Cortex of kidney (tissue), 1 donor: ENCODE measurements at regions not wholly inside any gene's neighbourhood (a gene's known extent, or its start where the extent isn't known, plus 50 kb on each side); places are given as distances from the start of the nearest gene placed in this dataset.
"Not testable (repeated sequence)": the region's sequence is repeated elsewhere in the genome, so short reads cannot be mapped to it uniquely, and the experiment has no call there.

Source experiments
- DNase-seq: peaks from one replicate; lab custom pipeline; 2025; lab: John Stamatoyannopoulos, UW

GRCh38 chr3:174336784-174337183, 522.4 kb upstream of the NAALADL2 start:
- no peak for DNase-seq

- no peak for DNase-seq
Measured at GRCh38 chr3:174337227-174337626, 521.9 kb upstream of the NAALADL2 start.

GRCh38 chr3:174340624-174341587, 518.2 kb upstream of the NAALADL2 start:
- no peak for DNase-seq

GRCh38 chr3:174342171-174342570, 517.0 kb upstream of the NAALADL2 start:
- DNase-seq: no peak

DNA sequence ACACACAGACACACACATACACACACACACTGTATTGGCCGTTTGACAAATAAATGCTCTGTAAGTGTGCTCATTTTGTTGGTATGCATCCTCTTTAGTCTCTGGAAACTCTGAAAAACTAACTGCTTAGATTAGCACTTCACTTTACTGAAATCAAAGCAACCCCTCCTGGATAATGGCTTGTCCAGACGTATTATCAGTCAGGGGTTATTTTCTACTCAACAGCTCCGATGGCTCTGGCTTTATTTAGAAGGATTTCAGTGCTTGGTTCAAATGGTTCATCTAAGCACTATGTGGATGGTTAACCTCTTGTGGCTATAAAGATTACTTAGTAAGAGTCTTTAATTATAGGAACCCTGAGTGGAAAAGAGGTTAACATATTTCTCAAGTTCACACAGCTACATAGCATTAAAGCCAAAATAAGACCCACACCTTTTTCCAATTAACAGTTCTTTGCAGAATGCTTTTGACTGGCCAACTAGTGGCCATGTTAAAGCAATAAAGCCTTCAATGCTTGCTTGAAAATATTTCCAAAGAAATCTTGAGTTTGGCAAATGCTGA, 516.1 kb upstream of the NAALADL2 start:
- no peak for DNase-seq

DNA sequence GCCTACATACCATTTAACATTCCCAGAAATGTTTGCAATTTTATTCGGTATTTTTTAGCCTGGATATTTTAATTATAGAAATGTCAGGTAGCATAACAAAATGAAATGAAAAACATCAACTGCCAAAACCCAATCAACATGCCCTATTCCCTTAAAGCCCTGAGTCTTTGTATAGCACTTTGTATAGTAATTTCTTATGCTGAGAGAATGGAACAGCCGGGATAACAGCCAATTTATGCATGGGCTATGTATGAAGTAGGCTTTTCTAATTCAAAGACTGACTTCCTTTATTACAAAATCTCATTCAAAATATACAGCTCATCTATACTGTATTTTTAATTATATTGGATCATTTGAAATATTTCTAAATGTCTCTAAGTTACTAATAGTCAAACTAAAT, 513.0 kb upstream of the NAALADL2 start:
- DNase-seq: no peak

- DNase-seq: no peak
Measured at GRCh38 chr3:174346571-174346970, 512.6 kb upstream of the NAALADL2 start.

DNA sequence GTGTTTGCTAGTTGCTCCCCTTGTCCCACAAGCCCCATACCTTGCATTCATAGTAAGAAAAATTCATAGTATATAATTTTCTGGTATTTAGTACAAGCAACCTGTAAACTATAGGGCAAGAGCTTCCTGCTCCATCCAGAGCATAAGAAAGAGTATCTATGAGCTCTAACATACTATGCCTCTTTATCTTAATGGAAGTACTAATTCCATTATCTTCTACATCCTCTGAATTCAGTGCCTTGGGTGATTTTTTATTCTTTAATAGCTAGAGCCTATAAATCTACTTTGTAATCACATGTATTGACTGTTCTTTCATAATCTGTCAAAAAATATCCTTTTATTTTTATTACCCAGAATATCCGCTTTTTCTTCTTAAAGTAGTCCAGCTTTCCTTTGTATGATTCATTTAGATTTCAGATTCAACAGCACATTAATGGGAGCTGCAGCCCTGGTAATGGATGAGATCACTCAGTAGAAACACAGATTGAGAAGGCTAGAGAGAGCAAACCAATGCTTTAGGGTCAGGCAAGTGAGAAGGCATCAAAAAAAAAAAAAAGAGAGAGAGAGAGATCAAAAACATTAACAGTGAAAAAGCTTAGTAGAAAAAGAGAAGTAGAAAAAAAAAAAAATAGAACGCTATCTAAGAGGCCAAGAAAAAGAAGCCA, 511.5 kb upstream of the NAALADL2 start:
- no peak for DNase-seq

DNA sequence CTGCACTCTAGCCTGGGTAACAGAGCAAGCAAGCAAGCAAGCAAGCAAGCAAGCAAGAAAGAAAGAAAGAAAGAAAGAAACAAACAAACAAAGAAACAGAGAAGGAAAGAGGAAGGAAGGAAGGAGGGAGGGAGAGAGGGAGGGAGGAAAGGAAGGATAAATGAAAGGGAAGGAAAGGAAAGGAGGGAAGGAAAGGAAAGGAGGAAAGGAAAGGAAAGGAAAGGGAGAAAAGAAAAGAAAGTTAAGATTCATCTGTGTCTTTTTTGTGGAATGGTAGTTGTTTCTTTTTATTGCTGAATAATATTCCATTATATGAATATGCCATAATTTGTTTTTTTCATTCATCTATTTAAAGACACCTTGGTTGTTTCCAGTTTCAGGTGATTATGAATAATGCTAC, 506.9 kb upstream of the NAALADL2 start:
- no peak for DNase-seq

DNA sequence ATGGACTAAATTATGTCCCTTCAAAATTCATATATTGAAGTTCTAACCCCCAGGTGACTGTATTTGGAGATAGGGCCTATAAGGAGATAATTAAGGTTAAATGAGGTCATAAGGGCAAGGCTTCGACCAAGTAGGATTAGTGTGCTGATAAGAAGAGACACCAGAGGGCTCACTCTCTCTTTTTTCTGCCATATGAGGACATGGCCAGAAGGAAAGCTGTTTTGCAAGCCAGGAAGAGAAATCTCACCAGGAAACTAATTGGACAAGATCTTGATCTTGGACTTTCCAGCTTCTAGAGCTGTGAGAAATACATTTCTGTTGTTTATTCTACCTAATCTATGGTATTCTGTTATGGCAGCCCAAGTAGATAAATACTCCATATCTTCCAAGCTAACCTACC, 503.6 kb upstream of the NAALADL2 start:
- DNase-seq: no peak

GRCh38 chr3:174356596-174356995, 502.5 kb upstream of the NAALADL2 start:
- no peak for DNase-seq

GRCh38 chr3:174358252-174358651, 500.9 kb upstream of the NAALADL2 start:
- DNase-seq: no peak

- no peak for DNase-seq
Measured at GRCh38 chr3:174362556-174362955, 496.6 kb upstream of the NAALADL2 start.

DNA sequence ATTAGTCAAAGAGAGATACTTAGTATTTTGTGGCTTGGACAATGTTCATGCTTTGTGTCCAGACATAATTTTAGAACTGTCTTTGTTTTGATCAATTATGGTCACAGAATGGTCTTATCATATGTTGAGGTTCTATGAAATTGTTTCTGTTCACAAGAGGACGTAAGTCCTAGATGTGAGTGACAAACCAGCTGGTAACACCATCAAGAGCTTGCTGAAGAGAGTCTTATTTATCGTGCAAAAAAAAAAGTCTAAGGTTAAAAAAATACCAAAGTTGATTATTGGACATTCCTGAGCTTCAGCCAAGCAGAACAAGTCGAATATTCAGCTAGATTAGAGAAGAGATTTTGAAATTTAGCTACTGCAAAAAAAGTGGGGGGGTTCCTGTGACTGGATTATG, 495.9 kb upstream of the NAALADL2 start:
- DNase-seq: no peak

DNA sequence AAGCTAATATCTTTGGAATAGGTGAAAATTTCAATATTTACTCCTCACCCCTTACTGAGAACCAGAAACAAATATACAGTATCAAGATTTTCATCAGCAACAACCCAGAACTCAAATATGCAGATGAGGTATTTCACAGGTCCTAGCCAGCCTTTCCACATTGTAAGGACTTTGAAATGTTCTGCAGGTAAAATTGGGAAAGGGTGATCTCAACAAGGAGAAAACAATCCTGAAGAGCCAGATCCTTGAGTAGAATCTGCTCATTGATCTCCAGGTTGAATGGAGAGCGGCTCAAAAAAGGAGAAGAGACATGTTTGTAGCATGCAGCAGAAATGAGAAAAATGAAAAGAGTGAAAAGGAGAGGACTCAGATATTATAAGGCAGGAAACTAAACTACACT, 493.3 kb upstream of the NAALADL2 start:
- DNase-seq: no peak

GRCh38 chr3:174366904-174367303, 492.2 kb upstream of the NAALADL2 start:
- DNase-seq: not testable (repeated sequence)

GRCh38 chr3:174376346-174376745, 482.8 kb upstream of the NAALADL2 start:
- no peak for DNase-seq

GRCh38 chr3:174377096-174377495, 482.0 kb upstream of the NAALADL2 start:
- no peak for DNase-seq

- DNase-seq: no peak
Measured at GRCh38 chr3:174377684-174378083, 481.4 kb upstream of the NAALADL2 start.

GRCh38 chr3:174382878-174383277, 476.3 kb upstream of the NAALADL2 start:
- no peak for DNase-seq

- DNase-seq: no peak
Measured at GRCh38 chr3:174387736-174388135, 471.4 kb upstream of the NAALADL2 start.

GRCh38 chr3:174397848-174398247, 461.3 kb upstream of the NAALADL2 start:
- no peak for DNase-seq

DNA sequence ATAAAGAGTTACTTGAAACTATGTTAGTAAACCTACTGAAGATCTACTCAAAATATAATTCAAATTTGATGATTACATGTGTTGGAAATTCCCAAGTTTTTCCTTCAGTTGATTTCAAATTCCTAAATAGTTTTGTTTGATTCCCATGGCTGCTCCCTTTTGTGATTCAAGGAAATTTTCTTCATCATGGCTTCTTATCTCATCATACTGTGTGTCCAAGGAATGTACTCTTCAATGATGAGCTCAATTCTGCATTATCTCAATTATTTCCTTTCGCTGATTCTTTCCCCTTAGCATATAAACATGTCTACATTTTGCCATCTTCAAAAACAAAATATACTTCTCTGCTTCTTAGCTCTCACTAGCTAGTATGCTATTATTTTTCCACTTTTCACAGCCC, 460.4 kb upstream of the NAALADL2 start:
- DNase-seq: no peak
